D721Med (cell line): ENCODE measurements at regions not wholly inside any gene's neighbourhood (a gene's known extent, or its start where the extent isn't known, plus 50 kb on each side); places are given as distances from the start of the nearest gene placed in this dataset.

Experiments used
- DNase-seq: peaks from one replicate; pipeline ENCODE4 v3.0.0; 2011; ENCODE audit warnings: low spot score; ENCODE audit not compliant: insufficient read length
- FAIRE-seq: peaks from 2 replicates; lab custom pipeline; 2011; peaks lifted over from hg19 to GRCh38; lab: Jason Lieb, UNC
- TF ChIP-seq, protein P1 (sequence below): IDR thresholded peaks from 2 replicates; pipeline ENCODE4 v1.5.1; 2012; ENCODE audit warnings: mild to moderate bottlenecking, control low read depth; ENCODE audit not compliant: insufficient read depth; ENCODE audit errors: missing control alignments

DNA sequence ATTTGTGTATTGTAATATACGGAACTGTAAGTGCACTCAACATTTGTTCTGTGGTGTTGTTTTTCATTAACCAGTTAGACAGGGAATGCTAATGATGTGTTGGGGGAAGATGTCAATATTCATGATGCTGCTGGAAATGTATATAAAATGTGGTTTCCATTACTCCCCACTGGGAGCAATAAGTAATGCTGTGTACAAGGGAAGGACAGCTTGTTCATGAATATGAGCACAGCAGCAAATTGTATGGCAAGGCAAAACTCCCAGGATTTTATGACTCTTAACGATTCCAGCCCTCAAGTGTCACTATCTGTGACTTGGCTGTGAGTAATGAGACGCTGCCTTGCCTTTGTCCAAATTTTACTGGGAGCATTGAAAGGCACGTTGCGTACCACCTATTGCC lies 312.4 kb upstream of the DDX18 start:
- TF ChIP-seq, protein P1, sequence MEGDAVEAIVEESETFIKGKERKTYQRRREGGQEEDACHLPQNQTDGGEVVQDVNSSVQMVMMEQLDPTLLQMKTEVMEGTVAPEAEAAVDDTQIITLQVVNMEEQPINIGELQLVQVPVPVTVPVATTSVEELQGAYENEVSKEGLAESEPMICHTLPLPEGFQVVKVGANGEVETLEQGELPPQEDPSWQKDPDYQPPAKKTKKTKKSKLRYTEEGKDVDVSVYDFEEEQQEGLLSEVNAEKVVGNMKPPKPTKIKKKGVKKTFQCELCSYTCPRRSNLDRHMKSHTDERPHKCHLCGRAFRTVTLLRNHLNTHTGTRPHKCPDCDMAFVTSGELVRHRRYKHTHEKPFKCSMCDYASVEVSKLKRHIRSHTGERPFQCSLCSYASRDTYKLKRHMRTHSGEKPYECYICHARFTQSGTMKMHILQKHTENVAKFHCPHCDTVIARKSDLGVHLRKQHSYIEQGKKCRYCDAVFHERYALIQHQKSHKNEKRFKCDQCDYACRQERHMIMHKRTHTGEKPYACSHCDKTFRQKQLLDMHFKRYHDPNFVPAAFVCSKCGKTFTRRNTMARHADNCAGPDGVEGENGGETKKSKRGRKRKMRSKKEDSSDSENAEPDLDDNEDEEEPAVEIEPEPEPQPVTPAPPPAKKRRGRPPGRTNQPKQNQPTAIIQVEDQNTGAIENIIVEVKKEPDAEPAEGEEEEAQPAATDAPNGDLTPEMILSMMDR: no peak
- no peak for DNase-seq
- FAIRE-seq: no peak

DNA sequence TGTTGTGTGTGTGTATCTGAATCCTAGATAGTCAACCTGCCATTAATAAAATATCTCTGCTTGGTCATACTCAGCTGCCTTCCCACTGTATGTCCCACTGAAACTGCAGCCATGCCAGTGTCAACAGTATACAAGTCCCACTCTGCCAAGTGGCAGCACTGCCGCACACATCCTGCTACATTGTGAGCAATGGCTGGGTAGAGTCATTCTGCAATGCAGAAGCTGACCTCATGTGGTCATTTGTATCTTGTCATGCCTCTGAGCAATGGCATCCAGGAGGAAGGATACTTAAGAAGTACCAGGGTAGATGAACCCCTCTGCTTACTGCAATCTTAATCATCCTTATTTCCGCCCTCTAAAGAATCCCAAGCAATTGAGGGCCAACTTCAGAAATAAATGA lies 302.2 kb upstream of the DDX18 start:
- no peak for FAIRE-seq
- TF ChIP-seq, protein P1: no peak
- DNase-seq: no peak

DNA sequence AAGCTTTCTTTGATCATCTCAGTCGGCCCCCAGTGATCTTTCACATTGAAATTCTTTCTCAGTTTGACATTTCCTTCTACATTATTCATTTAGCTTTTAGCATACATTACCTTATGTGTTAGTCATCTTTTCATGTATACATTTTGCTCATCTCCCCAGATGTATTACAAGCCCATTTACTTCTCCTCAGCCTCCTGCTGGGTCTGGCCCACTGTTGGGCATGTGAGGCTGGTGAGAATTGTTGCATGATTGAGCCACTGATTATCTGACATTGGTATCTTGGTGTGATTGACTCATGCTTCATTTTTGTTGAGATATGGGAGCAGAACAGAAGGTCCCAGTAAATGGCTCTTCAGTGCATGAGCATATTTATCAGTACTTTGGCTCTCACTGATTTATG lies 300.1 kb upstream of the DDX18 start:
- DNase-seq (no peak), FAIRE-seq (no peak)
- TF ChIP-seq, protein P1: no peak

DNA sequence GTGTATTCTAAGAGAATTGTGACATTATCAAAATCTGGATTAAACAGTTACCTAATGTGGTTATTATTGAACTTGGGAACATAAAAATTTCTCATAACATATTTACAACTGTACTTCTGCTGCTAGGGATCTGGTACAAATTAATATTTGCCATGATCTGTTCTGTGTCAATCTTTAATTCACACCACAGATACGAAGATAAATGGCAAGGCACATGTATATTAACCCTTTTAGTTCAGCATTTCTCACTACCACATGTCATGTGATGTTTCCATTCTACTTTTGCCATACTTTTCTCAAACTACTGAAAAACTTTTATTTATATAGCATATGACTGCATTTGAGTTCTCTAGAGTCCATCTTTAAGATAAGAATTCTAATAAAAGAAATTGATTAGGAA lies 295.3 kb upstream of the DDX18 start:
- DNase-seq: no peak
- TF ChIP-seq, protein P1: no peak
- FAIRE-seq: no peak

DNA sequence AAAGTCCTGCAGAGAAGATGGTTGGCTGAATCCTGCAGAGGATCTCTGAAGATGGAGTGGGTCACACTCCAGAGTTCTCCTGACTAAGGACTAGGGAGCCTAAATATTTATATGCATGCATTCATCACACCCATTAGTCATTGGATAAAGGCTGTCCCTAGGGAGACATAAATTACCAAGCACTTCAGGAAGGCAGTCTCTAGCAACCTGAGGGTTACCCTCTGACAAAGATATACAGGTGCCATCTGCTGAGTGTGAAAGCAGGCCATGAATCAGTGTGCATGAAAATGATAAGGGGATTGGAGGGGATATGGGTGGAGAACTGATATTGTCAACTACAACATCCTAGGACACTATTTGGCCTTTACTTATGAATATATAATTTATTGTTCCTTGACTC lies 294.8 kb upstream of the DDX18 start:
- no peak for FAIRE-seq
- no peak for DNase-seq
- TF ChIP-seq, protein P1: no peak

DNA sequence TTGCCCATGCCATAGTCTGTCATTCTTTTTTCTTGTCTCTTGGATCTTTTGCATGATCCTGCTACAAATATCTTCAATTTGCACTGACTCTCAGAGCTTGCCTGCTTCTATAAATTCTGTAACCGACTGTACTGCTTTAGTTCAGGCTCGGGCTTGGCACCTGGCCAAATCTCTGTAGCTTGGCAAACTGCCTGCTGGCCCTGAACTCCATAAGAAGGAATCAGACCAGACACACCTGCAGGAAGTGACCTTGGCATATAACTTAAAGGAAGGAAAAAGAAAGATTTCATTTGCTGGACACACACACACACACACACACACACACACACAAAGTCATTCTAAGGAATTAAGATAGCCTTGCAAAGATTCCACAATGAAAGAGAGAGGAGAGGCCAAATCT lies 291.2 kb upstream of the DDX18 start:
- TF ChIP-seq, protein P1: no peak
- FAIRE-seq: no peak
- no peak for DNase-seq

DNA sequence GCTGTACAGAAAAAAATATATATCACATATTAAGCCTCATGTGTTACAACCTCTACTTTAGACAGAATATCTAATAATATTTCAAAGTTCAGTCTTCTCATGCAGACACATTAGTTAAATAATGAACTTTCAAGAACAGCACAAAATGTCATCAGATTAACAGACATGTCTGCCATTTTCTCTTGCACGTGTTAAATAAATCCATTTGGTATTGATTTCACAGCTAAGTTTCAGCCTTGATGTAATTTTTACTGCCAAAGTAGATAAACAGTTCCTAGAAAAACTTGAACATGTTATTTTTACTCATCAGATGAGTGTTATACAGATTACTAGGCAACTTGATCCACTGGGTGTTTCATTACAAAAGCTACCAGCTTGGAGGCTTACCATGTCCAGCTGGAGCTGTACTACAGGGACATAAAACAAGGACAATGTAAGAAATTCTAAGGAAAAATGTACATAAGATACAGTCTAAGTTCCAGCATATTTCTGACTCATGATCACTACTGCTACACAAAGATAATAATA lies 290.7 kb upstream of the DDX18 start:
- FAIRE-seq (no peak), DNase-seq (no peak)
- TF ChIP-seq, protein P1: no peak
